ENCODE measurements at regions not wholly inside any gene's neighbourhood (a gene's known extent, or its start where the extent isn't known, plus 50 kb on each side); places are given as distances from the start of the nearest gene placed in this dataset.
"Not testable (repeated sequence)": the region's sequence is repeated elsewhere in the genome, so short reads cannot be mapped to it uniquely, and the experiment has no call there.

- not testable (repeated sequence) for DNase-seq
These were observed 107.6 kb upstream of the FOXD4L5 start for GRCh38 chr9:65392611-65393010.

DNA sequence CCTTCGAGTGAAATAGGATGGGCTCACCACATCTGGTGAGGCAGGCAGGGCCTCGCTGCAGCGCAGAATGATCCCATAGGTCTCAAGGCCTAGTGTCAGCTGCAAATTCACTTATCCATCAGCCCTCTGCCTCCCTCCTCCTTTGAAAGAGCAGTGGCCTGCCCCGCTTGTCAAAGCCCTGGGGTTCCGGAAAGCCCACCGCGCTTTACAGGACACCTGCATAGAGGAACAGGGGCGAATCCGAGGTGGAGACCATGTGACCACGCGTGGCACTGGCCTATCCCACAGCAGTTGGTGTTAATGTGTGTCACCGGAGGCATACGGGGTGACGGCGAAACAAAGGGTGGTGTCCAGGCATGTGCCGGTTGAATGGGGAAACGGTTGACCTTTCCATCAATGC, 104.7 kb upstream of the FOXD4L5 start:
- DNase-seq: not testable (repeated sequence)

DNA sequence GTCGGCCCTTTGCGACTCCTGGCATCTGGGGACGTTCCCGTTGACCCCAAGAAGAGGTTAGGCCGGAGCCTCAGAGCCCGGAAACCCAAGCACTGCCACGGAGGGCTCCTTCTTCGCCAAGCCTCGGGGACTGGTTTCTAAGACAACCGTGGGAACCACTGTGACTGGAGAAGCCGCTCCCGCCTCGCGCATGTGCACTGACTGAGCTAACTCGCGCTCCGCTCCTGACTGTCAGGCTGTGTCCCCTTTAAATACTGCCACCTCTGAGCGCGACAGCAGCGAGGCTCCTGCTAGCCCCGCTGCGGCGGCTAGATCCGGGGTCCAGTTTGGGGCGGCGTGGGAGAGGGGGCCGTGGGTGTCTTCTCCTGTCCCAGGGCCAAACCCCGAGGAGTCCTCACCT, 104.2 kb upstream of the FOXD4L5 start:
- not testable (repeated sequence) for DNase-seq

GRCh38 chr9:65386699-65387098, 101.7 kb upstream of the FOXD4L5 start:
- not testable (repeated sequence) for DNase-seq

- DNase-seq: not testable (repeated sequence)
These were observed 101.2 kb upstream of the FOXD4L5 start for GRCh38 chr9:65386191-65386590.

DNA sequence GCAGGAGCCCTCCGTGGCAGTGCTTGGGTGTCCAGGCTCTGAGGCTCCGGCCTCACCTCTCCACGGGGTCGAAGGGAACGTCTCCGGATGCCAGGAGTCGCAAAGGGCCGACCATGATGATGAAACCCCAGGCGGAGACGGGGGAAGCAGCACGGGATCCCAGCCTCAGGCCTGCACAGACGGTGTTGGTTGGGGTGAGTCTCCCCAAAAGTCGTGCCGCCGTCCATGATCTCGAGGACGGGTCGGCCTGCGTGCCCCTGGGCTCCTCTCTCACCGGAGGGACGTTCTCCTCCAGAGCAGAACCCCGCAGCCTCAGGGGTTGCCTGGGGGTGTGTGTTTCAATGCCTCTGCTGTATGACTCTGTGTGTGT, 100.6 kb upstream of the FOXD4L5 start:
- DNase-seq: not testable (repeated sequence)

DNA sequence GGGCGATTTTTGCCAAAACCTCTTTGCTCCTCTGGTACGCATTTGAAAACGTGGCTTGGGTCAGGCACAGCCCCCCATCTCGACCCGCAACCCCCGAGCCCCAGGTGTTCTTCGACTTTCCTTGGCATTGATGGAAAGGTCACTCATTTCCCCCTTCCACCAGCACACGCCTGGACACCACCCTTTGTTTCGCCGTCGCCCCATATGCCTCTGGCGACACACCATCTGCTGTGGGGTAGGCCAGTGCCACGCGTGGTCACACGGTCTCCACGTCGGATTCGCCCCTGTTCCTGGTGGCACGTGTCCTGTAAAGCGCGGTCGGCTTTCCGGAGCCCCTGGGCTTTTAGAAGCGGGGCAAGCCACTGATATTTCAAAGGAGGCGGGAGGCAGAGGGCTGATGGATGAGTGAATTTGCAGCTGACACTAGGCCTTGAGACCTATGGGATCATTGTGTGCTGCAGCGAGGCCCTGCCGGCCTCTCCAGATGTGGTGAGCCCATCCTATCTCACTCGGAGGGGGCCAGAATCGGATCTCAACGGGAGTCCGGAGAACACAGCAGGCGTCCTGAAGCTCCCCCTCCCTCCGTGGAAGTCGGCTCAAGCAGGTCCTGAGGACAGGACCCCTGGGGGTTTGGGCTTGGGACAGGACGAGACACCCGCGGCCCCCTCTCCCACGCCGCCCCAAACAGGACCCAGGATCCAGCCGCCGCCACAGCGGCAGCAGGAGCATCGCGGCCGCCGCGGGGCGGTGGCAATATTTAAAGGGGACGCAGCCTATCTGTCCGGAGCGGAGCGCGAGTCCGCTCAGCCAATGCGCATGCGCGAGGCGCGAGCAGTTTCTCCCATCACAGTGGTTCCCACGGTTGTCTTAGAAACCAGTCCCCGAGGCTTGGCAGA, 100.0 kb upstream of the FOXD4L5 start:
- not testable (repeated sequence) for DNase-seq

DNA sequence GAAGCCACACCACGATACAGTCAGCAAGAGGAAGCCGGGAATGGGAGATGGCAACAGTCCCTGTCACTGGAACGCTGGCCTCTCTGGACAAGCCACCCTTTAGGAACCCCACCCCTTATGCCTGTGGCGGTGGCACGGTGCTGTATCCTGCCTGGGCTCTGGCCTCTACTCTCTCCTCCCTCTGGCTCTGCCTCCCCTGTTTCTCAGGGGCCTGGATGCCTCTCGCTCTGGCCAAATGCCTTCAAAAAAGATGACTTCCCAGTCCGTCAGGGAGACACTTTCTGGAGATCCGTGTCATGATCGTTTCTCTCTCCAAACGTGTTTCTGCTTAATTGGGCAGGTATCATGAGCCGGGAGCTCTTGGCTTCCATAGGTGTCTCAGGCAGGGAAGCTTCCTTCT, 99.1 kb upstream of the FOXD4L5 start:
- not testable (repeated sequence) for DNase-seq

DNA sequence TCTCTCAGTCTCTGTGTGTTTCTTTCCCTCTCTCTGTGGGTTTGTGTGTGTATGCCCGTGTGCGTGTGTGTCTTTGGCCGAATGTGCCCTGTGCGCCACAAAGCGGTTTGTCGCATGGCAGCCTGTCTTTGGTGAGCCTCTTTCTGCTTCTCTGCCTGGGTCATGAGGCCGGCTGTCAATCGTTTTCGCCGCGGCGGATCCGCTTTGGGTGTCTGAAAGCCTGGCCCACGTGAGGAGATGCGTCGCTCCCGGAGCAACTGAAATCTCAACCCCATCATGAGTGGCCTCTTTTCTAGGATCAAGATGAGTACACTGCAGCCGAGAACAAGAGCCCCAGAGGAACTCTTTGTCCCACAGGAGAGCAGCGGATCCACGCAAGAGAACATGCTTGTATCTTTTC, 98.6 kb upstream of the FOXD4L5 start:
- DNase-seq: not testable (repeated sequence)

- DNase-seq: not testable (repeated sequence)
These were observed 97.8 kb upstream of the FOXD4L5 start for GRCh38 chr9:65382701-65383318.
